WERI-Rb-1 (cell line): ENCODE measurements at regions not wholly inside any gene's neighbourhood (a gene's known extent, or its start where the extent isn't known, plus 50 kb on each side); places are given as distances from the start of the nearest gene placed in this dataset.

ENCODE experiments used
- DNase-seq: peaks from one replicate; pipeline ENCODE4 v3.0.0-alpha.2; 2020
- H3K27ac ChIP-seq: fragments of 250-450 bp; sonication (Bioruptor Pico); 2 replicates; pipeline ENCODE4 v1.5.1; 2020; ENCODE audit warnings: mild to moderate bottlenecking, moderate library complexity
- H3K27me3 ChIP-seq: fragments of 250-450 bp; sonication (Bioruptor Pico); 2 replicates; pipeline ENCODE4 v1.5.1; 2021; ENCODE audit warnings: mild to moderate bottlenecking, low read depth, moderate library complexity; ENCODE audit not compliant: insufficient read depth, severe bottlenecking
- H3K36me3 ChIP-seq: fragments of 250-450 bp; sonication (Bioruptor Pico); 2 replicates; pipeline ENCODE4 v1.5.1; 2020; ENCODE audit warnings: mild to moderate bottlenecking, moderate library complexity
- H3K4me3 ChIP-seq: 2 replicates; pipeline ENCODE4 v1.5.1; 2011; ENCODE audit warnings: low read depth, mild to moderate bottlenecking, control low read depth, low read length
- H3K9me3 ChIP-seq: fragments of 250-450 bp; sonication (Bioruptor Pico); 2 replicates; pipeline ENCODE4 v1.5.1; 2021; ENCODE audit warnings: mild to moderate bottlenecking, moderate library complexity; ENCODE audit not compliant: severe bottlenecking
- TF ChIP-seq, protein P1 (sequence below): IDR thresholded peaks from 2 replicates; pipeline ENCODE4 v1.5.1; 2011; ENCODE audit warnings: low read depth, mild to moderate bottlenecking, control low read depth, inconsistent platforms, low read length

DNA sequence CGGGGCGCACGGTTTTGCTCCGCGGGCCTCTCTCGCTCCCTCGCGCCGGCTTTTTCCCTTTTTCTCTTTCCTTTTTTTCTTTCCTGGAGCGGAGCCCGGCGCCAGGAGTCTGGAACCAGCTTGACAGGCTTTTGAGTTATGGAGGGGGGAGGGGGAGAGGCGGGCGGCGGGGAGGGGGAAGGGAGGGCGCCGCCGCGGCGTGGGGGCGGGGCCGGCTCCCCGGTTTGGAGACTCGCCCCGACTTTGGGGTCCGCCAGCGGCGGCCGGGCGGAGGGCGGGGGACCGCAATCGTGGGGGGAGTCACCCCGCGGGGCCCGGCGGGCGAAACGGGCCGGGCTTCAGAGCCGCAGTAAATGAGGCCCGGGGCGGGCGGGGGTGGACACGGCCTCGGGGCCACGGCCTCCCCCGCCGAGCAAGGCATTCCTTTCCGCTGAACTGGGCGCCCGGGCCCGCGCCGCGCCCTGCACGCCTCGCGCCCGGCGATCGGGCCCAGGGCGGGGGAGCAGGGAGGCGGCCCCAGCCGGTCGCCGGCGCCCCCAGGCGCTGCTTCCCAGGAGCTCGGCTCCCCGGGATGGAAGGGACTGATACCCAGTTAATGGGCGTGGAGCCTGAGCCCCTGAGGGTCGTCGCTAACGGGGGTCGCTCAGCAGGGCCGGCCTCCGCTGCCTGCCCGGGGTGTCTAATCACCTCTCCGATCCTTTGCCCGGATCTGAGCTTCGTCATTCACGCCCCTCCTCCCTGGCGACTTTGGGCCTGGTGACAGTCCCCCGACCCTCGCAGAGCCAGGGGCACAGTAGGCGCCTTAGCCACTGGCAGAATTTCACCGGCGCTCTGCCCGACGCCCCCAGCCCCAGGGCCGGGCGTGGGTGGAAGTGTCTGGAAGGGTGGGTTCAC, 138.1 kb downstream of the C9orf50 start:
- Histone ChIP-seq H3K9me3 (no peaks in the 10 kb centered on the region), H3K27me3 (no peaks in the 10 kb centered on the region), H3K36me3 (no peaks in the 10 kb centered on the region), H3K4me3 (peak overlapping the region; percentile 56), H3K27ac (peak overlapping the region; percentile 99)
- TF ChIP-seq, protein P1, sequence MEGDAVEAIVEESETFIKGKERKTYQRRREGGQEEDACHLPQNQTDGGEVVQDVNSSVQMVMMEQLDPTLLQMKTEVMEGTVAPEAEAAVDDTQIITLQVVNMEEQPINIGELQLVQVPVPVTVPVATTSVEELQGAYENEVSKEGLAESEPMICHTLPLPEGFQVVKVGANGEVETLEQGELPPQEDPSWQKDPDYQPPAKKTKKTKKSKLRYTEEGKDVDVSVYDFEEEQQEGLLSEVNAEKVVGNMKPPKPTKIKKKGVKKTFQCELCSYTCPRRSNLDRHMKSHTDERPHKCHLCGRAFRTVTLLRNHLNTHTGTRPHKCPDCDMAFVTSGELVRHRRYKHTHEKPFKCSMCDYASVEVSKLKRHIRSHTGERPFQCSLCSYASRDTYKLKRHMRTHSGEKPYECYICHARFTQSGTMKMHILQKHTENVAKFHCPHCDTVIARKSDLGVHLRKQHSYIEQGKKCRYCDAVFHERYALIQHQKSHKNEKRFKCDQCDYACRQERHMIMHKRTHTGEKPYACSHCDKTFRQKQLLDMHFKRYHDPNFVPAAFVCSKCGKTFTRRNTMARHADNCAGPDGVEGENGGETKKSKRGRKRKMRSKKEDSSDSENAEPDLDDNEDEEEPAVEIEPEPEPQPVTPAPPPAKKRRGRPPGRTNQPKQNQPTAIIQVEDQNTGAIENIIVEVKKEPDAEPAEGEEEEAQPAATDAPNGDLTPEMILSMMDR, result 0 out of 2 replicates have a peak, but pooled peaks have one; percentile 9
- peak; percentile 90 for DNase-seq

DNA sequence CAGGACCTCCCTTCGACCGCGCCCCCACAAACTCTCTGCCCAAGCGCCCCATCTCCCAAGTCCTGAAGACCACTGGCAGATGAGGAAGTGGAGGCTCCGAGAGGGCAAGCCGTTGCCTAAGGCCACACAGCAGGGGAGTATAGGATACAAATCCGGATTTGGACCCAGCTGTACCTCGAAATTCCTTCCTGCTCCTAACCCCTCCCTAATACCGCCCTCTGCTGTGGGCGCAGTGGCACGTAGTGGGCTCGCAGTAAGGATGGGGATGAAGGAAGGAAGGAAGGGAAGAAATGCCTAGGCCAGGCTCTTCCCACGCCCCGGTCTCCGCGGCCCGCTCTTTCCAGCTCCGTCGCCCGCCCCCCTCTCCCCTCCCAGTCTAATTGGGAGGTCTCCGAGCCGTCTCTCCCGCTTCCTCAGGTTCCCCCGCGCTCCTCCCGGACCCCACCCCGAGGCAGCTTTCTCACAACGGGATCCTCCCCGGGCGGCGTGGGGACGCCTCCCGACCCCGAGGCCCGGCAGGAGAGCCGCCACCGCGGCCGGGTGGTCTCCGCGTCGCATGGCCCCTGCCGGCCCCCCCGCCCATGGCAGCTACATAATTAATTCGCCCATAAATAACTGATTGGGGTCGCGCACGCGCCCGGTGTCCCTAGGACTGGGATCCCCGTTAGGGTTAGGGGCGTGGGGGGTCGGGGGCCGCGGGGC, 138.9 kb downstream of the C9orf50 start:
- H3K9me3 ChIP-seq, result no peaks in the 10 kb centered on the region
- H3K27ac ChIP-seq, result peak overlapping the region; percentile 99

DNA sequence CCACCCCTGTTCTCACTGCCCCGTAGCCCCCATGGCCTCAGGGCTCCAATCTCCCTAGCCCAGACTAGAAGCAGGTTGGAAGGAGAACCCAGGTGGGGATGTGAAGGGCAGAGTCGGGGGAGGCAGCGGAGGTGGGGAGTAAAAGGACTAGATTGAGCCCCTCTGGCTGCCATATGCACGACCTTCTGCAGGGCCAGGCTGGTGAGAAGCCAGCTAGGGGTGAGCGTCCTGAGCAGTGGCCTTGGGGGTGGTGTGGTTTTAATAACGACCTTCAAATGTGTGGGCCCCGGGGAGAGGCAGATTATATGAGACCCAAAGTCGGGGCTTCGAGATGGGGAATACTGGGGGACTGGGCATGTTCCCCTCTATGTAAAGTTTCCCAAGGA, 139.5 kb downstream of the C9orf50 start:
- no peak for DNase-seq
- no peaks in the 10 kb centered on the region for H3K36me3 ChIP-seq
- H3K27me3 ChIP-seq, result no peaks in the 10 kb centered on the region
- TF ChIP-seq, protein P1, result no peak
- no peaks in the 10 kb centered on the region for H3K9me3 ChIP-seq
- peak overlapping the region; percentile 56; the same call in 1 of the 2 replicates for H3K4me3 ChIP-seq
- peak overlapping the region; percentile 99 for H3K27ac ChIP-seq

More for the DNA sequence above, 138.9 kb downstream of the C9orf50 start:
- DNase-seq, result peak; percentile 67
- TF ChIP-seq, protein P1, result 0 out of 2 replicates have a peak, but pooled peaks have one; percentile 32
- Histone ChIP-seq H3K4me3 (peak overlapping the region; percentile 56), H3K27me3 (no peaks in the 10 kb centered on the region), H3K36me3 (no peaks in the 10 kb centered on the region)

DNA sequence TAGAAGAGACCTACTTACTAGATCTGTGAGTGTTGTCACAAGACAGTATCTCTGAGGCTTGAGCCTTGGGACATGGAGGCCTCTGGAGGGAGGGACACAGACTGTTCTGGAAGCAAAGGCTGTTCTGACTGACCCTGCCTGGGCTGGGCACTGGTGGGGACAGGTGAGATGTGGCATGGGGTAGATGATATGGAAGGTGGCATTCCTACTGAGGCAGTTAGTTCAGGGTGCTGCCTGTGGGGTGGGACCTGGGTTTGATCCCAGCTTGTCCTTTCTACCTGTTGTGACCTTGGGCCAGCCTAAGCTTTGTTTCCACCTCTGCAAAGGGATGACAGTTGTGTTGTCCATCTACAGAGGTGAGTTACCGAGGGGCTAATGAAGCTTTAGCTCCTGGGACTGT, 140.2 kb downstream of the C9orf50 start:
- H3K27ac ChIP-seq, result peak overlapping the region; percentile 99
- H3K36me3 ChIP-seq, result no peaks in the 10 kb centered on the region
- DNase-seq, result no peak
- H3K9me3 ChIP-seq, result no peaks in the 10 kb centered on the region
- TF ChIP-seq, protein P1, result no peak
- H3K4me3 ChIP-seq, result no peak overlapping the region
- no peaks in the 10 kb centered on the region for H3K27me3 ChIP-seq

DNA sequence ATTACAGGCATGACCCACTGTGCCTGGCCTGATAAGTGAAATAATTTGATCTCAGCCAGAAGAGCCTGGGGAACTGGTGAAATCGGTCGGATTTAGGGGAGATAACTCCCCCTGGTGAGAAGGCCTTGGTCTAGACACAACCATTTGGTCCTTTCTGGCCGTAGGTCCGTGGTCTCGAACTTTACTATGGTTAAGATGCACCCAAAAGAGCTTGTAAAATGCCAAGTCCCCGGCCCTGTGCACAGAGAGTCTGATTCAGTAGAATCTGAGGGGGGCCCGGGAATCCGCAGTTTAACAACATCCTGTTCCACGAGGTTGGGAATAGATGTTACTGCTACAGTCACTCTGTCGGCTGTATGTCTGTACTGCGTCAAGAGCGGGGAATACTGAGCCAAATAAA, 140.7 kb downstream of the C9orf50 start:
- peak overlapping the region; percentile 99; the same call in 1 of the 2 replicates for H3K27ac ChIP-seq
- H3K4me3 ChIP-seq, result no peak overlapping the region
- no peaks in the 10 kb centered on the region for H3K36me3 ChIP-seq
- TF ChIP-seq, protein P1, result no peak
- DNase-seq, result no peak
- peaks cover 3% of the 10 kb centered on the region for H3K9me3 ChIP-seq
- no peaks in the 10 kb centered on the region for H3K27me3 ChIP-seq
